Right lobe of liver (tissue), 4 donors: ENCODE measurements at regions not wholly inside any gene's neighbourhood (a gene's known extent, or its start where the extent isn't known, plus 50 kb on each side); places are given as distances from the start of the nearest gene placed in this dataset.

Source experiments
- CTCF ChIP-seq, 4 donors: fragments of 200-600 bp in 3 of 4; fragments of 450-650 bp in 1 of 4; IDR thresholded peaks; one replicate each; pipeline versions ENCODE4 v1.5.1 to v1.8.0; 2016 to 2022; ENCODE audit warnings: antibody characterized with exemption in 4 of 4, mild to moderate bottlenecking in 2 of 4
- POLR2A ChIP-seq: fragments of 450-650 bp; IDR thresholded peaks from one replicate; pipeline ENCODE4 v1.6.1; 2017; ENCODE audit warnings: antibody characterized with exemption, mild to moderate bottlenecking
- donor health status: DM: no; HTN: no; CAD: no.
- donor health status: DM: no; HTN: no; CAD: no.
- donor health status: DM: no; HTN: yes; CAD: no.

- TF ChIP-seq CTCF (IDR thresholded peaks at IDR 0.05) (no peak), POLR2A (no peak)
Measured at GRCh38 chr4:141411936-141412335, 191.2 kb downstream of the ZNF330 start.
